ENCODE measurements at regions not wholly inside any gene's neighbourhood (a gene's known extent, or its start where the extent isn't known, plus 50 kb on each side); places are given as distances from the start of the nearest gene placed in this dataset.

GRCh38 chr4:180465364-180465763, 1777.8 kb upstream of the TENM3 start:
- intact Hi-C loops (cut with micrococcal nuclease): no loop called here
- Histone ChIP-seq H3K4me2 (replicated peaks; ENCODE audit: extremely low read depth, low read length, poor library complexity, severe bottlenecking) (no peak overlapping the region), H2AFZ (ENCODE audit: insufficient read depth, low read depth, low read length, poor library complexity, severe bottlenecking) (no peak overlapping the region), H3K4me3 (replicated peaks in 1 of 3; ENCODE audit: low read depth in 2 of 3, low read length in 3 of 3) (no peak overlapping the region), H3K9me3 (replicated peaks in 1 of 2; ENCODE audit: control insufficient read depth in 1 of 2, insufficient read depth in 1 of 2, low read length in 2 of 2) (peaks cover 10 to 12% of the 10 kb centered on the region in 2 donors), H3K79me2 (ENCODE audit: insufficient read depth, low read length) (no peaks in the 10 kb centered on the region), H3K9ac (ENCODE audit: insufficient read depth, low read length, poor library complexity, severe bottlenecking) (no peak overlapping the region), H3K36me3 (replicated peaks in 1 of 2; ENCODE audit: control insufficient read depth in 1 of 2, insufficient read depth in 2 of 2, low read length in 2 of 2) (no peaks in the 10 kb centered on the region), H3K4me1 (ENCODE audit: control insufficient read depth in 1 of 2, insufficient read depth in 2 of 2, low read length in 2 of 2) (no peaks in the 10 kb centered on the region), H3K27ac (ENCODE audit: low read depth in 1 of 2, low read length in 2 of 2) (no peak overlapping the region), H4K20me1 (ENCODE audit: insufficient read depth, low read length) (no peaks in the 10 kb centered on the region), H3K27me3 (ENCODE audit: control insufficient read depth in 2 of 2, insufficient read depth in 2 of 2, low read length in 2 of 2) (no peaks in the 10 kb centered on the region)
- no peak overlapping the region for H3K27ac Mint-ChIP-seq
- peaks cover 6 to 14% (median 9%) of the 10 kb centered on the region in 7 donors for H3K9me3 Mint-ChIP-seq
- no CpG with 5 or more reads among the region's 3 CpGs for WGBS (ENCODE audit: insufficient coverage)
- no peak for DNase-seq
- H3K4me1 Mint-ChIP-seq: no peaks in the 10 kb centered on the region
- H3K27me3 Mint-ChIP-seq (ENCODE audit: low read depth in 3 of 3): no peaks in the 10 kb centered on the region
- TF ChIP-seq CTCF (IDR thresholded peaks at IDR 0.05): no peak
- H3K4me3 Mint-ChIP-seq: no peak overlapping the region
- H3K36me3 Mint-ChIP-seq: no peaks in the 10 kb centered on the region

- intact Hi-C loops (cut with micrococcal nuclease): no loop called here
- no peak overlapping the region for H3K4me3 Mint-ChIP-seq
Measured at GRCh38 chr4:180483036-180483435, 1760.2 kb upstream of the TENM3 start.

More at GRCh38 chr4:180483036-180483435, 1760.2 kb upstream of the TENM3 start:
- Mint-ChIP-seq H3K36me3 (no peaks in the 10 kb centered on the region), H3K4me1 (no peaks in the 10 kb centered on the region), H3K27ac (no peak overlapping the region), H3K9me3 (peaks cover 0 to 4% (median 0%) of the 10 kb centered on the region in 7 donors), H3K27me3 (ENCODE audit: low read depth in 3 of 3) (peaks cover 0 to 2% (median 0%) of the 10 kb centered on the region in 3 donors)
- Histone ChIP-seq H3K79me2 (ENCODE audit: insufficient read depth, low read length) (no peaks in the 10 kb centered on the region), H3K27me3 (ENCODE audit: control insufficient read depth in 2 of 2, insufficient read depth in 2 of 2, low read length in 2 of 2) (no peaks in the 10 kb centered on the region), H3K27ac (ENCODE audit: low read depth in 1 of 2, low read length in 2 of 2) (no peak overlapping the region), H4K20me1 (ENCODE audit: insufficient read depth, low read length) (no peaks in the 10 kb centered on the region), H3K4me1 (ENCODE audit: control insufficient read depth in 1 of 2, insufficient read depth in 2 of 2, low read length in 2 of 2) (no peaks in the 10 kb centered on the region), H3K4me2 (replicated peaks; ENCODE audit: extremely low read depth, low read length, poor library complexity, severe bottlenecking) (no peak overlapping the region), H2AFZ (ENCODE audit: insufficient read depth, low read depth, low read length, poor library complexity, severe bottlenecking) (no peak overlapping the region), H3K9ac (ENCODE audit: insufficient read depth, low read length, poor library complexity, severe bottlenecking) (no peak overlapping the region), H3K4me3 (replicated peaks in 1 of 3; ENCODE audit: low read depth in 2 of 3, low read length in 3 of 3) (no peak overlapping the region), H3K36me3 (replicated peaks in 1 of 2; ENCODE audit: control insufficient read depth in 1 of 2, insufficient read depth in 2 of 2, low read length in 2 of 2) (no peaks in the 10 kb centered on the region), H3K9me3 (replicated peaks in 1 of 2; ENCODE audit: control insufficient read depth in 1 of 2, insufficient read depth in 1 of 2, low read length in 2 of 2) (no peaks in the 10 kb centered on the region)
- no peak for TF ChIP-seq CTCF (IDR thresholded peaks at IDR 0.05)
- DNase-seq: no peak
- no CpG with 5 or more reads among the region's 1 CpG for WGBS (ENCODE audit: insufficient coverage)

Measured in CD14-positive monocyte (primary cell).